Activated CD4-positive, alpha-beta T cell treated with anti-CD3 and anti-CD28 coated beads, Interleukin-2, amount 50 U/mL, for 4 hours (primary cell): ENCODE measurements at regions not wholly inside any gene's neighbourhood (a gene's known extent, or its start where the extent isn't known, plus 50 kb on each side); places are given as distances from the start of the nearest gene placed in this dataset.
"Not testable (repeated sequence)": the region's sequence is repeated elsewhere in the genome, so short reads cannot be mapped to it uniquely, and the experiment has no call there.

ENCODE experiments used
- DNase-seq, 2 experiments: peaks; one replicate each; pipeline ENCODE4 v3.0.0-alpha.2; 2020

- no peak for DNase-seq
Observed at GRCh38 chr22:48485149-48486133, 1342.2 kb downstream of the BRD1 start.

DNA sequence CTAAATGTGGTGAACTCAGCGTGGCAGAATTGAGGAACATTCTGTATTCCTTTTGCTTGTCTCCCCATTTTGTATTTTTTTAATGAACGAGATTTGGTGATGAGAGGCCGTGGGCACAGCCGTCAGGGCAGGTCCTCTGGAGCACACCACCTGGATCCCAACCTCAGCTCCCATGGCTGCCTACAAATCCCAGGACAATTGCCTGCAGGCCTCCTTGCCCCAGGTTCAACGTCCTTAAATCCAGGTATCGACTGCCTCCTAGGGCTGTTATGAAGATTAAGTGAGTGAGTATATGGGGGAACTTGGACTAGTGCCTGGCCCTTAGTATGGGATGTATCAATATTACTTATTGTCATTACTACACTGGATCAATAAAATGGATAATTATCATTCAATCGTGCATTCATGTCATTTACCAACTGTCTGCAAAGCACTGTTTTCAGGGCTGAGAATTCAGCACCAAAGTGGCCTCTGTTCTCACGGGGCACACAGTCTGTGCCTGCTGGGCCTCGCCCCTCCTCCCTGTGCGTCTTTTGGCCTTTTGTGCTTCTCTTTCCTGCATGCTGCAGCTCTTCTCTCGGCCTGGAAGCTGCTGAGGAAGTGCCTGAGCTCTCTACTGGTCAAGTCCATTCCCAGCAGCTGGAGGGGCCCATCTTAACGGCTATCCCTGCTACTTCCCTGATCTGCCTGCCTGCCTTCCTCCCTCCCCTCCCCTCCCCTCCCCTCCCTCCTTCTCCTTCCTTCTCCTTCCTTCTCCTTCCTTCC lies 1343.7 kb downstream of the BRD1 start:
- DNase-seq: no peak

DNA sequence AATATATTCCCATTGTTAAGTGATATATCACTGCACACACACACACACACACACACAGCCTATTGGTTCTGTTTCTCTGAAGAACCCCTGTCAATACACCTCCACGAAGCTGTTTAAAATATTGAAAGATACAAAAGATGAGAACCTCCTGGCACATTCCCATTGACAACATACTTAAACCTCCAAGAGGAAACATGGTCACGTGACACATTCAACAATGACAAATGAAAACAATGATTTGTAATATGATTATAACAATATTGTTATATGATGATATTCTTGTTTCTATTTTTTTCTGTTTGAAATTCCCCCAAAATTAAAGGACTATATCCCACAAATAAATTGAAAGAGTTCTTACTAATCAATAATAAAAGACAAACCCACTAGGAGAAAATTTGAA lies 1344.9 kb downstream of the BRD1 start:
- DNase-seq: no peak

GRCh38 chr22:48482198-48482597 lies 1345.5 kb downstream of the BRD1 start:
- DNase-seq: not testable (repeated sequence)

GRCh38 chr22:48481748-48482147 lies 1345.9 kb downstream of the BRD1 start:
- no peak for DNase-seq

DNA sequence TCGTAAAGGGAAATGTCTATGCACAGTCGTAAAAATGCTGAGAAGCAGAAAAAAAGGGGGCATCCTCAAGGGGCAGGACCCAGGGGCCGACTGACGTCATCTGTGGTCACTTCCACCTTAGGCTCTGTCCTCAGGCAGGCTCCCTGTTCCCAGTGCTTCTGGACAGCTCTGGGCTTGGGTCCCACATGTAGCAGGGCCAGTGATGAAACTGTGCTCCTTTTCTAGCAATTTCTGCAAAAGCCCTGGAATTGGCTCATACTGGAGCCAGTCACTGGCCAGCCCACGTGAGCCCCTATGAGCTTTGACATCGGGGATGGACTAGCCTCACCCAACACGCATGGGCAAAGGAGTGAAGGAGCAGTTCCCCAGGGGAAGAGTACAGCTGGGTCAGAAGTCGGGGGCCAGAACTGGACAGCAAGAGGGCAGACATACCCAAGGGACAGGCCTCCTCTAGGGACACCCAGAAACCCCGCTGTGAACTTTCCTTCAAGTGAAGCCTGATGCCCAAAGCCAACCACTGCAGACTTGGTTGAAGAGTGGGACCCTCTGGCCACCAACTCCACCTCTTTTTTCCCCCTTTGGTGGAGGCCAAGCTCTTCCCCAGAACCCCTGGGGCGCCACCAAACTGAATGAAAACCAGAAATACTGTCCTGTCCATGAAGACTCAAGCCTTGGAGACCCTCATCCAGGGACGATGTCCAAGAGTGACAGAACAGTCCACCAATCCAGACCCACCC lies 1349.0 kb downstream of the BRD1 start:
- DNase-seq: no peak

DNA sequence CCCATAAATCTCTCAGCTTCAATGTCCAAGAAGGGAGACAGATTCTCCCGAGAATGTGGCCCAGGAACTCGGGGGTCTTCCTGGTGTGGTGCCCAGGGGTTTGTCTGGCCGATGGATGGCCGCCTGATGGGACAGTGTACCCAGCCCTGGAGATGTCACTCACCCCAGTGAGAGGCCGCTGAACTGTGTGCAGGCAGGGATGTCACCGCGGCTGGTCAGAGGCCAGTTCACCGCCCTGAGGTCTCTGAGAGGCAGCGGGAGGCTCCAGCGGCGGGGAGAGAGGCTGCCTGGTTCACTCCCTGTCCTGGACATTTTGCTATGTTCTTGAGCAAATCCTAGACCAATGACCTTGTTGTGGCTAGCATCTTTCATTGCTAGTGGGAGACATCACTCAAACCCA lies 1349.5 kb downstream of the BRD1 start:
- no peak for DNase-seq

DNA sequence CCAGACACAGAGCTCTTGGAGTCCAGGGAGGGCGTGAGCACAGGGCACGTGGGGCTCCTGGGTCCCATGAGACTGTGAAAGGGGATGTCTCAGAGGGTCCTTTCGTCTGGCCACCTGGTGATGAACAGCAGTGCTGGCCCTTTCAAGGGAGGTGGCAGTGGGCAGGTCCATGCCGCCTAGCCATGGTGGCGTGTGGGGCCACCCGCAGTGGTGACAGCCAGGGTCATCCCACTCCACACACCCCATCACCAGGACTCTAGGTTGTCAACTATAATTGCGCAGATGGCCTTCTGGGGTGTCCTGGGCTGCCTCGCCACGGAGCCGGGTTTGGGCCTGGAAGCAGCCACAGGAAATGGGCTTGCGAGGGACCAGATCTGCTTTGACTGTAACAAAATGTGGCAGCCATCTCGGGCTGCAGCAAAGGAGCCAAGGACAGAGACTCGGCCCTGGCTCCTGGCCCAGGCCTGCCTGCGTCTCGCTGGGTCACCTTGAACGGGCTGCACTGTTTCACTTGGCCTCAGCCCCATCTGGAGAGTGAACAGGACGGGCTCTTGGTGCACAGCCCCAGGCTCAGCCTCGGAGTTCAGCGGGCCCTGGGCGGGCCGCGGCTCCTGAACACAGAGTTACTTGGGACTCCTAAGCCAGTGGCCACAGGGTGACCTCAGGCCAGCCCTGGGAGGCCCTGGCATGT lies 1350.5 kb downstream of the BRD1 start:
- DNase-seq: no peak

DNA sequence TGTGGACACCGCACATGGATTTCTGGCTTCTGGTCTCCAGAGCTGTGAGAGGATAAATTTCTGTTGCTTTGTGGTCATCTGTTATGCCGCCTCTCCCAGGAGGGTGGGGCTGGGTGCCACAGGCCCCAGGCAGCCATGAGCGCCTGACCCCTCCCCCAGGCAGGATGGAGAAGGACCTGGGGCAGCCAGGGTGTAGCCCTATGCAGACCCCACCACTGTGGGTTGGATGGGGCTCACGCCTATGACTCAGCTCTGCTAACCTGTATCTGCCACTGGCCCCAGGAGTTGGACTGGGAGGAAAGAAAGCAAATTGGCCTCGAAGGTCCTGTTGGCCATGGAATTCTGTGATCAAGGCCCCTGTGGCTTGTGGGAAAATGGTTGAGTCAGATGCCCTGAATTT lies 1351.1 kb downstream of the BRD1 start:
- DNase-seq: no peak

DNA sequence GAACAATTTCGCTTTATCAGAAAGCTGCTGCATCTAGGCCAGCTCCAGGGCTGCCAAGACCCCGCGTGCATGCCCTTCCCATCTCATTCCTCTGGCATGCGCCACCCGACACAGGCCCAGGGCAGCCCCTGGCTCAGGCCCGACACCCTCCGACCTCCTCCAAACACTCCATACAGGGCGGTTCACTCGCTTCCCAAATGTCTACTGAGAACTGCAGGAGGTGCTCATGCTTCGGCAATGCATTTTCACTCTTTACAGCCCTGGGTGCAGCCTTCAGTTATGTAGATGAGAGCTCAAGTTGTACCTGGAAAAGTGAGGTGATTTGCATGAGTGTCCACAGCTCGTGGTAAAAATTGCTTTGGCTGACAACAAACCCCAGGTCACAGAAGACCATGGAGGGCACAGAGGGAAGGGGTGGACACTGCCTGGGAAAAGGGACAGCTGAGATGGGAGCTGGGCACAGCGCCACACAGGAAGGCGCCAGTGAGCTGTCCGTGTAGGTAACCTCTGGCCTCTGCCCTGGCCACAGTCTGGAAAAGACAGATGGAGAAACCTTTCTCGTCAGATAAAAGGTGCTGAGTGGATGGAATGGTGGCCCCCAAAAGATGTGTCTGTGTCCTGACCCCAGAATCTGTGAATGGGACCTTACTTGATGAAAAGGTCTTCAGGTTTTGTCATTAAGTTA lies 1351.9 kb downstream of the BRD1 start:
- DNase-seq: no peak

GRCh38 chr22:48474881-48475280 lies 1352.8 kb downstream of the BRD1 start:
- no peak for DNase-seq

DNA sequence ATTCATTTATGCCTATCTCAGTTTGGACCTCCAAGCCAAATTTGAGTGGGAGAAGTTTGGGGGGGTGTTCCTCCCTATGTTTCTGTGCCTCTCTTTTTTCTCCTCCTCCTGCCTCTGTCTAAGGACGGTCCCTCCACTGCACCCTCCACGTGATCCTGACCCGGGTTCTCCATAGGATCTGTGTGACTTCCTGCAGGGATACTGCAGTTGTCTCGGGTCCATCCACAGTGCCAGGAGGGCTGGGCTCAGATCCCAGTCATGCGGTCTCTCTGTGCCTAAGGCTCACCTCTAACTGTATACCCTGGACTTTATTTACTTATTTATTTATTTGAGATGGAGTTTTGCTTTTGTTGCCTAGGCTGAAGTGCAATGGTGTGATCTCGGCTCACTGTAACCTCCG lies 1354.5 kb downstream of the BRD1 start:
- no peak for DNase-seq

GRCh38 chr22:48464246-48464645 lies 1363.4 kb downstream of the BRD1 start:
- DNase-seq: no peak

GRCh38 chr22:48459859-48460823 lies 1367.5 kb downstream of the BRD1 start:
- DNase-seq: no peak

GRCh38 chr22:48459259-48459658 lies 1368.4 kb downstream of the BRD1 start:
- no peak for DNase-seq

DNA sequence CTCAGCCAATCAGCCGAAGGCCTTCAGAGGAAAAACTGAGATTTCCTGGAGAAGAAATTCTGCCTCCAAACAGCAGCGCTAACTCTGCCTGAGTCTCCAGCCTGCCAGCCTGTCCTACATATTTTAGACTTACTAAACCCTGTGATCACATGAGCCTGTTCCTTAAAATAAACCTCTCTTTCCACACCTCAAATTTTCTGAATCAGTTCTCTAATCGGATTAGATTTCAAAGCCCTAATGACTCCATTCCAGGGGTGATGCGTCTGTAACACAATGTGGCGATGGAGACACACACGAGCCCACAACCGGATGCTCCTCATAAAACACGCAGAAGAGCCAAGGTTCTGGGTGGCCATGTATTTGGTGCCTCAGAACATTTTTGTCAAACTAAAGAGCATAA lies 1371.2 kb downstream of the BRD1 start:
- DNase-seq: no peak

- no peak for DNase-seq
Observed at GRCh38 chr22:48453751-48454485, 1373.8 kb downstream of the BRD1 start.

DNA sequence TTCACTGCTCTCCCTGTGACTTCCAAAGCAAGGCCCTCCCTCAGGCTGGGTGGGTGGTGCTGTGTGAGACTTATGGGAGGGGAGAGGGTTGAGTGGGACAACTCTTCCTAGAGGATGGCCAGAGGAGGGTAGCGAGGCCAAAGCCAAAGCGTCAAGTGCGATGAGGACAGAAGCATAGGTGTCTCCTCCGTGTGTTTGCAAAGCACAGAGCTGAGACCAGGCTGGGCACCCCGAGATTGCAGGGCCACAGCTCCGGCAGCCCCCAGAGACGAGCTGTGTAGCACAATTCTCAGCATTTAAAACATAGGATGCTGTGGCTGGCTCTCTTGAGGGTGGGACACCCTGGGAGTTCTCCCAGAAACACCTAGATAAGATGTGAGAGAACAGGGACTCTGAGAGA lies 1374.5 kb downstream of the BRD1 start:
- no peak for DNase-seq

GRCh38 chr22:48452766-48453165 lies 1374.9 kb downstream of the BRD1 start:
- no peak for DNase-seq

DNA sequence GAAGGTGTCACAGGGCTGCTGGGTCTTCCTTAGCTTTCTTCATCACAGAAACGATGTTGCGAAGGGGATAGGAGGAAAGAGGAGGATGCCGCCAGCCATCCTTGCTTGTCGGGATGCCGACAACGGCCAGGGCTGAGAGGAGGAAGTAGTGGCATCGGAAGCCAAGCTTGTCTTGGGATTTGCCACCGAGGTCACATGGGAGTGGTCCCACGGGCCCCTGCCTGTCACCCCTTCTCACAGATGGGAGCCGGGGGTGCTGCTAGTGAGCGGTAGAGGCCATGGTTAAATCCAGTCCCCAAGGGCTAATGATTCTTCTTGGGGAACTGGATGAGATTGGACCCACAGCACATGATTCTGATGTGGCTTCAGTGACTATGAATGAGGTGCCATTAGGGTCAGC lies 1375.8 kb downstream of the BRD1 start:
- no peak for DNase-seq
